ENCODE measurements at regions not wholly inside any gene's neighbourhood (a gene's known extent, or its start where the extent isn't known, plus 50 kb on each side); places are given as distances from the start of the nearest gene placed in this dataset.

GRCh38 chr2:117703858-117704257 lies 110.6 kb upstream of the DDX18 start:
- DNase-seq (ENCODE audit: low read depth in 2 of 2), result no peak

- no peak for DNase-seq (ENCODE audit: low read depth in 2 of 2)
These were observed 109.7 kb upstream of the DDX18 start for GRCh38 chr2:117704818-117705217.

- DNase-seq (ENCODE audit: low read depth in 2 of 2), result no peak
These were observed 106.6 kb upstream of the DDX18 start for GRCh38 chr2:117707874-117708273.

GRCh38 chr2:117712684-117713083 lies 101.8 kb upstream of the DDX18 start:
- DNase-seq (ENCODE audit: low read depth in 2 of 2), result no peak

- no peak for DNase-seq (ENCODE audit: low read depth in 2 of 2)
These were observed 100.4 kb upstream of the DDX18 start for GRCh38 chr2:117714110-117714509.

GRCh38 chr2:117714745-117715417 lies 99.6 kb upstream of the DDX18 start:
- DNase-seq (ENCODE audit: low read depth in 2 of 2), result no peak

- no peak for DNase-seq (ENCODE audit: low read depth in 2 of 2)
These were observed 98.0 kb upstream of the DDX18 start for GRCh38 chr2:117716505-117716904.

GRCh38 chr2:117717072-117717471 lies 97.4 kb upstream of the DDX18 start:
- DNase-seq (ENCODE audit: low read depth in 2 of 2), result no peak

GRCh38 chr2:117718048-117718447 lies 96.4 kb upstream of the DDX18 start:
- DNase-seq (ENCODE audit: low read depth in 2 of 2), result no peak

- no peak for DNase-seq (ENCODE audit: low read depth in 2 of 2)
These were observed 93.7 kb upstream of the DDX18 start for GRCh38 chr2:117720765-117721164.

- DNase-seq (ENCODE audit: low read depth in 2 of 2), result no peak
These were observed 91.0 kb upstream of the DDX18 start for GRCh38 chr2:117723483-117723882.

- DNase-seq (ENCODE audit: low read depth in 2 of 2), result no peak
These were observed 90.5 kb upstream of the DDX18 start for GRCh38 chr2:117723888-117724434.

GRCh38 chr2:117726747-117727146 lies 87.7 kb upstream of the DDX18 start:
- DNase-seq (ENCODE audit: low read depth in 2 of 2), result no peak

- DNase-seq (ENCODE audit: low read depth in 2 of 2), result no peak
These were observed 76.6 kb upstream of the DDX18 start for GRCh38 chr2:117737846-117738245.

- DNase-seq (ENCODE audit: low read depth in 2 of 2), result no peak
These were observed 75.3 kb upstream of the DDX18 start for GRCh38 chr2:117738991-117739839.

GRCh38 chr2:117745537-117745936 lies 69.0 kb upstream of the DDX18 start:
- DNase-seq (ENCODE audit: low read depth in 2 of 2), result no peak

GRCh38 chr2:117755768-117756167 lies 58.7 kb upstream of the DDX18 start:
- no peak for DNase-seq (ENCODE audit: low read depth in 2 of 2)

- no peak for DNase-seq (ENCODE audit: low read depth in 2 of 2)
These were observed 53.6 kb upstream of the DDX18 start for GRCh38 chr2:117760916-117761315.

GRCh38 chr2:117762454-117762853 lies 52.0 kb upstream of the DDX18 start:
- no peak for DNase-seq (ENCODE audit: low read depth in 2 of 2)

- DNase-seq (ENCODE audit: low read depth in 2 of 2), result no peak
These were observed 50.7 kb upstream of the DDX18 start for GRCh38 chr2:117763804-117764203.

Data from dermis microvascular lymphatic vessel endothelial cell (primary cell).